A549 (cell line): ENCODE measurements at regions not wholly inside any gene's neighbourhood (a gene's known extent, or its start where the extent isn't known, plus 50 kb on each side); places are given as distances from the start of the nearest gene placed in this dataset.

Experiments
- BHLHE40 ChIP-seq: IDR thresholded peaks from 2 replicates; pipeline ENCODE4 v1.6.1; 2012; ENCODE audit warnings: low read depth, low read length, inconsistent platforms
- CHD4 ChIP-seq: fragments of 200-600 bp; sonication (generic); IDR thresholded peaks from 2 replicates; pipeline ENCODE4 v1.6.1; 2016; ENCODE audit warnings: antibody characterized with exemption, mild to moderate bottlenecking, borderline replicate concordance
- CTCF ChIP-seq: fragments of >200 bp; sonication (Bioruptor Twin); formaldehyde crosslinking; IDR thresholded peaks from 3 replicates; pipeline ENCODE4 v1.5.1; 2016
- E2F6 ChIP-seq: IDR thresholded peaks from 2 replicates; pipeline ENCODE4 v1.6.1; 2012; ENCODE audit warnings: low read depth, borderline replicate concordance
- ESRRA ChIP-seq: fragments of 150-350 bp; IDR thresholded peaks from 2 replicates; pipeline ENCODE4 v1.6.1; 2014; ENCODE audit warnings: mild to moderate bottlenecking, low read length, borderline replicate concordance
- HDAC2 ChIP-seq: fragments of 200-600 bp; sonication (generic); IDR thresholded peaks from 2 replicates; pipeline ENCODE4 v1.6.1; 2016
- MYC ChIP-seq: IDR thresholded peaks from 2 replicates; pipeline ENCODE4 v1.6.1; 2012; ENCODE audit warnings: mild to moderate bottlenecking, inconsistent platforms, low read length, improper control_type of control experiment, borderline replicate concordance
- POLR2A ChIP-seq: IDR thresholded peaks from 2 replicates; pipeline ENCODE4 v1.6.1; 2012; ENCODE audit warnings: mild to moderate bottlenecking, low read length
- POLR2AphosphoS2 ChIP-seq: conservative IDR thresholded peaks from 2 replicates; pipeline ENCODE4 v1.6.1; 2012; ENCODE audit warnings: low read length, improper control_type of control experiment, inconsistent platforms
- RAD21 ChIP-seq, 2 experiments: fragments of >200 bp in 1 of 2; sonication (Bioruptor Twin) in 1 of 2; formaldehyde crosslinking in 1 of 2; IDR thresholded peaks in 1 of 2; conservative IDR thresholded peaks in 1 of 2; 2 replicates in 1 of 2; 3 replicates in 1 of 2; pipeline ENCODE4 v1.6.1; 2012 to 2018; ENCODE audit warnings: inconsistent platforms in 1 of 2
- RCOR1 ChIP-seq: fragments of 150-350 bp; IDR thresholded peaks from 2 replicates; pipeline ENCODE4 v1.6.1; 2014; ENCODE audit warnings: antibody characterized with exemption, low read length, low read depth
- RNF2 ChIP-seq: fragments of 200-600 bp; sonication (generic); IDR thresholded peaks from 2 replicates; pipeline ENCODE4 v1.6.1; 2016; ENCODE audit warnings: low read depth, mild to moderate bottlenecking, antibody characterized with exemption, moderate library complexity, borderline replicate concordance
- SREBF2 ChIP-seq: fragments of 450-650 bp; IDR thresholded peaks from 2 replicates; pipeline ENCODE4 v1.6.1; 2014; ENCODE audit warnings: mild to moderate bottlenecking, moderate library complexity
- ZC3H11A ChIP-seq: fragments of 450-650 bp; IDR thresholded peaks from 2 replicates; pipeline ENCODE4 v1.6.1; 2014; ENCODE audit warnings: antibody characterized with exemption, mild to moderate bottlenecking

GRCh38 chr15:95290176-95290974 lies 1040.1 kb upstream of the NR2F2 start:
- TF ChIP-seq POLR2A (no peak), CTCF (no peak), RNF2 (no peak), HDAC2 (no peak), RAD21 (conservative IDR thresholded peaks at IDR 0.05 in 1 of 2, IDR thresholded peaks at IDR 0.05 in 1 of 2) (no peak), ESRRA (no peak), RCOR1 (no peak), BHLHE40 (no peak), SREBF2 (no peak), POLR2AphosphoS2 (no peak), MYC (no peak), E2F6 (no peak), CHD4 (no peak), ZC3H11A (no peak)
